Liver (tissue), 3 donors: ENCODE measurements at regions not wholly inside any gene's neighbourhood (a gene's known extent, or its start where the extent isn't known, plus 50 kb on each side); places are given as distances from the start of the nearest gene placed in this dataset.

Source experiments
- CTCF ChIP-seq: fragments of 150-350 bp; IDR thresholded peaks from 2 replicates; pipeline ENCODE4 v1.5.1; 2017; ENCODE audit warnings: improper control_type of control experiment, low read depth, low read length; ENCODE audit not compliant: missing input control
- GABPA ChIP-seq, 2 donors: IDR thresholded peaks in 1 of 2; conservative IDR thresholded peaks in 1 of 2; 2 replicates each; pipeline ENCODE4 v1.6.1; 2016; ENCODE audit warnings: antibody characterized with exemption in 2 of 2, mild to moderate bottlenecking in 1 of 2, moderate library complexity in 1 of 2
- RAD21 ChIP-seq, 2 donors: IDR thresholded peaks; 2 replicates each; pipeline ENCODE4 v1.6.1; 2016; ENCODE audit warnings: antibody characterized with exemption in 2 of 2, mild to moderate bottlenecking in 2 of 2
- YY1 ChIP-seq: IDR thresholded peaks from 2 replicates; pipeline ENCODE4 v1.6.1; 2016; ENCODE audit warnings: antibody characterized with exemption, mild to moderate bottlenecking
- donor health status: healthy.
- donor health status: healthy.

GRCh38 chr6:97726378-97726777 lies 443.4 kb upstream of the MMS22L start:
- TF ChIP-seq CTCF (no peak), GABPA (IDR thresholded peaks at IDR 0.05 in 1 of 2, conservative IDR thresholded peaks at IDR 0.05 in 1 of 2) (no peak), YY1 (no peak), RAD21 (IDR thresholded peaks at IDR 0.05) (no peak)
